Activated B cell treated with CpG ODN at 0.5 μM for 24 hours (primary cell): ENCODE measurements at regions not wholly inside any gene's neighbourhood (a gene's known extent, or its start where the extent isn't known, plus 50 kb on each side); places are given as distances from the start of the nearest gene placed in this dataset.

Source experiments
- ATAC-seq: fragments of 200-7000 bp; cut with Tn5 transposase; one replicate; pipeline ENCODE4 v1.10.0; 2021; ENCODE audit warnings: low read depth, mild to moderate bottlenecking, moderate library complexity
- CTCF ChIA-PET: fragments of 350-600 bp; sonication (Branson Sonifier 250); formaldehyde crosslinking; loops from one replicate; lab custom pipeline; 2021; ENCODE audit warnings: antibody characterized with exemption; lab: Charles Lee
- POLR2A ChIA-PET: fragments of 350-600 bp; sonication (Branson Sonifier 250); formaldehyde crosslinking; loops from one replicate; lab custom pipeline; 2021; ENCODE audit warnings: antibody characterized with exemption; lab: Charles Lee
- DNase-seq: peaks from one replicate; pipeline ENCODE4 v3.0.0; 2022
- H3K27ac Mint-ChIP-seq: one replicate; pipeline ENCODE4 v1.8.0; 2020; ENCODE audit warnings: mixed read lengths
- H3K27me3 Mint-ChIP-seq: one replicate; pipeline ENCODE4 v1.8.0; 2021; ENCODE audit warnings: mixed read lengths
- H3K36me3 Mint-ChIP-seq: one replicate; pipeline ENCODE4 v1.8.0; 2021; ENCODE audit warnings: low read depth, mixed read lengths
- H3K4me1 Mint-ChIP-seq: one replicate; pipeline ENCODE4 v1.8.0; 2021; ENCODE audit warnings: mixed read lengths
- H3K4me3 Mint-ChIP-seq: one replicate; pipeline ENCODE4 v1.8.0; 2020; ENCODE audit warnings: mild to moderate bottlenecking, mixed read lengths
- H3K9me3 Mint-ChIP-seq: one replicate; pipeline ENCODE4 v1.8.0; 2020; ENCODE audit warnings: mixed read lengths
- intact Hi-C: fragments of 100-400 bp; cut with micrococcal nuclease; formaldehyde crosslinking; loops from one replicate; pipeline ENCODE4 v1.15.1; 2024
- TF ChIP-seq, protein P1 (sequence below): fragments of 200-600 bp; IDR thresholded peaks from one replicate; pipeline ENCODE4 v1.8.0; 2022; ENCODE audit warnings: antibody characterized with exemption, mild to moderate bottlenecking

- ATAC-seq, result no peak
- CTCF ChIA-PET, result no interaction called here
- no peak for DNase-seq
- no peaks in the 10 kb centered on the region for H3K36me3 Mint-ChIP-seq
- peaks cover 10% of the 10 kb centered on the region for H3K4me1 Mint-ChIP-seq
- TF ChIP-seq, protein P1, sequence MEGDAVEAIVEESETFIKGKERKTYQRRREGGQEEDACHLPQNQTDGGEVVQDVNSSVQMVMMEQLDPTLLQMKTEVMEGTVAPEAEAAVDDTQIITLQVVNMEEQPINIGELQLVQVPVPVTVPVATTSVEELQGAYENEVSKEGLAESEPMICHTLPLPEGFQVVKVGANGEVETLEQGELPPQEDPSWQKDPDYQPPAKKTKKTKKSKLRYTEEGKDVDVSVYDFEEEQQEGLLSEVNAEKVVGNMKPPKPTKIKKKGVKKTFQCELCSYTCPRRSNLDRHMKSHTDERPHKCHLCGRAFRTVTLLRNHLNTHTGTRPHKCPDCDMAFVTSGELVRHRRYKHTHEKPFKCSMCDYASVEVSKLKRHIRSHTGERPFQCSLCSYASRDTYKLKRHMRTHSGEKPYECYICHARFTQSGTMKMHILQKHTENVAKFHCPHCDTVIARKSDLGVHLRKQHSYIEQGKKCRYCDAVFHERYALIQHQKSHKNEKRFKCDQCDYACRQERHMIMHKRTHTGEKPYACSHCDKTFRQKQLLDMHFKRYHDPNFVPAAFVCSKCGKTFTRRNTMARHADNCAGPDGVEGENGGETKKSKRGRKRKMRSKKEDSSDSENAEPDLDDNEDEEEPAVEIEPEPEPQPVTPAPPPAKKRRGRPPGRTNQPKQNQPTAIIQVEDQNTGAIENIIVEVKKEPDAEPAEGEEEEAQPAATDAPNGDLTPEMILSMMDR, result no peak
- intact Hi-C loops, result no loop called here
- POLR2A ChIA-PET, result interaction anchor here (0.6 kb wide), 1 partner anchor 14 kb away, joined by 5 read pairs; no protein-coding TSS in a partner anchor
- H3K27ac Mint-ChIP-seq, result no peak overlapping the region
- peaks cover 28% of the 10 kb centered on the region for H3K27me3 Mint-ChIP-seq
- H3K4me3 Mint-ChIP-seq, result no peak overlapping the region
- H3K9me3 Mint-ChIP-seq, result no peaks in the 10 kb centered on the region
Measured at GRCh38 chr7:1292972-1293830, 60.5 kb downstream of the UNCX start.

DNA sequence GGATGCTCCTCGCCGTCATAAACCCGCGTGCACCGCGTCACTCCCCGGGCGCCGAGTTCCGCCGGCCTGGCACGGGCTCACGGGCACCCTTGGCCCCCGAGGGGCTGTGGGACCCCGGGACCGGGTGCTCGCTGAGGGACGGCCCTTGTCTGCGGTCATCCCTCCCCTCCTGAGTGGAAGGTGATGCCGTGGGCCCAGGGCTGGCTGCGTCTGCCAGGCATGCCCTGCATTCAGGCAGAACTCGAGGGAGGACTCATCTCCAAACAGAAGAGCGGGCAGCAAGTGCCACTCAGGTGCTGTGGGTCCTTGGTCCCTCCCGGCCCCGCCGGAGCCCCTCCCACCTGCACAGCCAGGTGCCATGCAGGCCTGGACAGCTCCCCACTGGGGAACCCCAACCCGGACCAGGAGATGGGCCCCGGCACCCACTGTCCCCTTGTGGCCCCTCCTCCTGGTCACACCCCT is 61.3 kb downstream of the UNCX start:
- Mint-ChIP-seq H3K4me1 (peaks cover 10% of the 10 kb centered on the region), H3K4me3 (no peak overlapping the region), H3K27ac (no peak overlapping the region), H3K9me3 (no peaks in the 10 kb centered on the region), H3K36me3 (no peaks in the 10 kb centered on the region), H3K27me3 (peaks cover 28% of the 10 kb centered on the region)
- DNase-seq (no peak), ATAC-seq (no peak)
- CTCF ChIA-PET, result no interaction called here
- intact Hi-C loops, result no loop called here
- TF ChIP-seq, protein P1, result no peak
- POLR2A ChIA-PET, result no interaction called here

GRCh38 chr7:1295776-1296355 is 63.2 kb downstream of the UNCX start:
- no peaks in the 10 kb centered on the region for H3K36me3 Mint-ChIP-seq
- no peaks in the 10 kb centered on the region for H3K9me3 Mint-ChIP-seq
- H3K27ac Mint-ChIP-seq, result no peak overlapping the region
- intact Hi-C loops, result no loop called here
- DNase-seq (no peak), ATAC-seq (no peak)
- H3K27me3 Mint-ChIP-seq, result peaks cover 20% of the 10 kb centered on the region
- ChIA-PET POLR2A (no interaction called here), CTCF (no interaction called here)
- H3K4me1 Mint-ChIP-seq, result no peaks in the 10 kb centered on the region
- TF ChIP-seq, protein P1, result no peak
- no peak overlapping the region for H3K4me3 Mint-ChIP-seq

DNA sequence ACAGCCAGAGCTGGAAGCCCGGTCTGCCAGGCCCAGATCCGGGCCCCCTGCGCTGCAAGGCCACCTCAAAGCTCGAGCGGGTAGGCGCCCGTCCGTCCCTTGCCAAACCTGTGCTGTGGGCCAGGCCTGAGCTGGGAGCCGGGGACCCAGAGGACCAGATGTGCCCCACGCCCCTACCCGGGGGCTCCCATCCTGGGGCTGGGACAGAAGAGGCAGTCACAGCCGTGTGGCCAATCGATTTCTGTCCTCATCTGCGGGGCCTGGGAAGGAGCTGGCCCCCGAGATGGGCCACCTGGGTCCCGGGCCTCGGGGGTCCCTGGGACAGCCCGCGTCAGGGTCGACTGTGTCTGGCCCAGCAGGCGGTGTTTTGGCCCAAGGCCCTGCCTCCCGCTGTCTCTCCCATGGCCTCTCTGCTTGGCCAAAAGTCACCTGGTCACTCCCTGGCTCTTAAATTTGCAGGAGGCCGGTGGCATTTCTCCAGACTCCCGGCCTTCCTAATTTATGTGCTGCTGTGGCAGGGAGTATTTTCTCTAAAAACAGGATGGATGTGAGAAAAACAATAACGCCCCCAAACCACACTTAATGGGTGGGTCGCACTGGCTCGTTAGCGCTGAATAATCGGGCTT is 63.8 kb downstream of the UNCX start:
- ChIA-PET POLR2A (no interaction called here), CTCF (no interaction called here)
- DNase-seq, result no peak
- Mint-ChIP-seq H3K27ac (no peak overlapping the region), H3K36me3 (no peaks in the 10 kb centered on the region), H3K4me1 (no peaks in the 10 kb centered on the region), H3K27me3 (peaks cover 16% of the 10 kb centered on the region), H3K9me3 (no peaks in the 10 kb centered on the region), H3K4me3 (no peak overlapping the region)
- ATAC-seq, result no peak
- intact Hi-C loops, result no loop called here
- TF ChIP-seq, protein P1, result no peak
